H9 (cell line): ENCODE measurements at regions not wholly inside any gene's neighbourhood (a gene's known extent, or its start where the extent isn't known, plus 50 kb on each side); places are given as distances from the start of the nearest gene placed in this dataset.

Experiments used
- DNase-seq: peaks from one replicate; pipeline ENCODE4 v3.0.0-alpha.2; 2017
- H2AFZ ChIP-seq: one replicate; pipeline ENCODE4 v1.6.1; 2013; ENCODE audit warnings: mild to moderate bottlenecking, low read length, control low read depth, moderate library complexity
- H2AK5ac ChIP-seq: 2 replicates; pipeline ENCODE4 v1.6.1; 2013; ENCODE audit warnings: low read length, control low read depth, mixed read lengths; ENCODE audit not compliant: insufficient read length
- H2BK120ac ChIP-seq: one replicate; pipeline ENCODE4 v1.6.1; 2013; ENCODE audit warnings: low read depth, mild to moderate bottlenecking, low read length, control low read depth, inconsistent platforms; ENCODE audit not compliant: poor library complexity, severe bottlenecking
- H2BK12ac ChIP-seq: 2 replicates; pipeline ENCODE4 v1.6.1; 2013; ENCODE audit warnings: low read length, control low read depth, mixed read lengths, low read depth; ENCODE audit not compliant: insufficient read length
- H2BK15ac ChIP-seq: 2 replicates; pipeline ENCODE4 v1.6.1; 2013; ENCODE audit warnings: low read depth, low read length, control low read depth
- H2BK20ac ChIP-seq: one replicate; pipeline ENCODE4 v1.6.1; 2013; ENCODE audit warnings: low read depth, mild to moderate bottlenecking, low read length, control low read depth, inconsistent platforms; ENCODE audit not compliant: poor library complexity, severe bottlenecking
- H2BK5ac ChIP-seq: 2 replicates; pipeline ENCODE4 v1.6.1; 2013; ENCODE audit warnings: low read length, control low read depth, mixed read lengths; ENCODE audit not compliant: insufficient read length
- H3K14ac ChIP-seq: 2 replicates; pipeline ENCODE4 v1.6.1; 2013; ENCODE audit warnings: low read length, control low read depth; ENCODE audit not compliant: insufficient read depth
- H3K18ac ChIP-seq: 2 replicates; pipeline ENCODE4 v1.6.1; 2013; ENCODE audit warnings: low read depth, mild to moderate bottlenecking, mixed read lengths, low read length, control low read depth; ENCODE audit not compliant: insufficient read length
- H3K23ac ChIP-seq: 2 replicates; pipeline ENCODE4 v1.6.1; 2013; ENCODE audit warnings: low read length, control low read depth, mixed read lengths, low read depth; ENCODE audit not compliant: insufficient read length
- H3K23me2 ChIP-seq: 2 replicates; pipeline ENCODE4 v1.6.1; 2013; ENCODE audit warnings: low read depth, mild to moderate bottlenecking, mixed read lengths, low read length, control low read depth; ENCODE audit not compliant: insufficient read length, poor library complexity, severe bottlenecking
- H3K27ac ChIP-seq: 2 replicates; pipeline ENCODE4 v1.5.1; 2013; ENCODE audit warnings: low read length, control low read depth, mixed read lengths, low read depth; ENCODE audit not compliant: insufficient read length
- H3K27me3 ChIP-seq: 2 replicates; pipeline ENCODE4 v1.6.1; 2013; ENCODE audit warnings: low read length, control low read depth, inconsistent platforms; ENCODE audit not compliant: insufficient read depth
- H3K4ac ChIP-seq: 2 replicates; pipeline ENCODE4 v1.6.1; 2013; ENCODE audit warnings: low read depth, mild to moderate bottlenecking, control low read depth, inconsistent platforms, low read length, moderate library complexity
- H3K4me1 ChIP-seq: 2 replicates; pipeline ENCODE4 v1.6.1; 2013; ENCODE audit warnings: low read length, control low read depth, inconsistent platforms; ENCODE audit not compliant: insufficient read depth
- H3K4me2 ChIP-seq: 2 replicates; pipeline ENCODE4 v1.6.1; 2013; ENCODE audit warnings: low read length, control low read depth, mixed read lengths; ENCODE audit not compliant: insufficient read length, insufficient read depth
- H3K56ac ChIP-seq: 2 replicates; pipeline ENCODE4 v1.6.1; 2013; ENCODE audit warnings: low read depth, mild to moderate bottlenecking, mixed read lengths, low read length, control low read depth; ENCODE audit not compliant: insufficient read length
- H3K79me1 ChIP-seq: 2 replicates; pipeline ENCODE4 v1.6.1; 2013; ENCODE audit warnings: low read depth, mild to moderate bottlenecking, moderate library complexity, low read length, control low read depth, inconsistent platforms; ENCODE audit not compliant: insufficient read depth, poor library complexity, severe bottlenecking
- H3K79me2 ChIP-seq: 2 replicates; pipeline ENCODE4 v1.6.1; 2013; ENCODE audit warnings: low read length, control low read depth, inconsistent platforms; ENCODE audit not compliant: insufficient read depth
- H3K9ac ChIP-seq: 2 replicates; pipeline ENCODE4 v1.6.1; 2013; ENCODE audit warnings: low read length, control low read depth, mixed read lengths; ENCODE audit not compliant: insufficient read length; ENCODE audit errors: extremely low read depth
- H3K9me3 ChIP-seq: one replicate; pipeline ENCODE4 v1.6.1; 2013; ENCODE audit warnings: low read depth, low read length, inconsistent platforms; ENCODE audit not compliant: control insufficient read depth
- H3T11ph ChIP-seq: one replicate; pipeline ENCODE4 v1.6.1; 2013; ENCODE audit warnings: mild to moderate bottlenecking, low read length, control low read depth, inconsistent platforms
- H4K20me1 ChIP-seq: one replicate; pipeline ENCODE4 v1.6.1; 2013; ENCODE audit not compliant: control insufficient read depth, insufficient read length, insufficient read depth
- H4K5ac ChIP-seq: 2 replicates; pipeline ENCODE4 v1.6.1; 2013; ENCODE audit warnings: low read depth, mild to moderate bottlenecking, mixed read lengths, low read length, control low read depth; ENCODE audit not compliant: insufficient read length
- H4K8ac ChIP-seq: replicated peaks from 2 replicates; pipeline ENCODE4 v1.6.1; 2013; ENCODE audit warnings: low read length, control low read depth, mixed read lengths, low read depth; ENCODE audit not compliant: insufficient read length
- H4K91ac ChIP-seq: 2 replicates; pipeline ENCODE4 v1.6.1; 2013; ENCODE audit warnings: low read depth, mild to moderate bottlenecking, moderate library complexity, mixed read lengths, low read length, control low read depth; ENCODE audit not compliant: insufficient read length
- H3K27ac Mint-ChIP-seq, 3 experiments: 2 replicates in 2 of 3; 3 replicates in 1 of 3; pipeline ENCODE4 v1.8.0; 2020 to 2021; ENCODE audit warnings: mixed read lengths in 3 of 3, mild to moderate bottlenecking in 1 of 3, moderate library complexity in 1 of 3
- H3K27me3 Mint-ChIP-seq: 2 replicates; pipeline ENCODE4 v1.8.0; 2021; ENCODE audit warnings: low read depth, mild to moderate bottlenecking, moderate library complexity, mixed read lengths
- H3K36me3 Mint-ChIP-seq, 3 experiments: 2 replicates in 2 of 3; 3 replicates in 1 of 3; pipeline ENCODE4 v1.8.0; 2020 to 2021; ENCODE audit warnings: low read depth in 3 of 3, mixed read lengths in 3 of 3; ENCODE audit not compliant: insufficient read depth in 1 of 3
- H3K4me1 Mint-ChIP-seq, 2 experiments: 2 replicates each; pipeline ENCODE4 v1.8.0; 2020; ENCODE audit warnings: mixed read lengths in 2 of 2
- H3K4me3 Mint-ChIP-seq, 2 experiments: 2 replicates in 1 of 2; 3 replicates in 1 of 2; pipeline ENCODE4 v1.8.0; 2020 to 2021; ENCODE audit warnings: mild to moderate bottlenecking in 2 of 2, mixed read lengths in 2 of 2, moderate library complexity in 1 of 2
- H3K9me3 Mint-ChIP-seq, 2 experiments: 2 replicates in 1 of 2; 3 replicates in 1 of 2; pipeline ENCODE4 v1.8.0; 2020; ENCODE audit warnings: mild to moderate bottlenecking in 2 of 2, mixed read lengths in 2 of 2, moderate library complexity in 1 of 2
- CTCF ChIP-seq: fragments of 200-600 bp; sonication (generic); conservative IDR thresholded peaks from 3 replicates; pipeline ENCODE4 v1.8.0; 2021; ENCODE audit warnings: antibody characterized with exemption, mild to moderate bottlenecking
- WGBS: extraction: QIAGEN DNeasy Blood & Tissue Kit; methylation state at CpG from one replicate; pipeline ENCODE4 v1.1.7; 2013; ENCODE audit warnings: missing lambda C conversion rate, low lambda C conversion rate, mixed read lengths; ENCODE audit not compliant: insufficient read length; ENCODE audit errors: extremely low coverage; 5-methylcytosine and 5-hydroxymethylcytosine counted together

DNA sequence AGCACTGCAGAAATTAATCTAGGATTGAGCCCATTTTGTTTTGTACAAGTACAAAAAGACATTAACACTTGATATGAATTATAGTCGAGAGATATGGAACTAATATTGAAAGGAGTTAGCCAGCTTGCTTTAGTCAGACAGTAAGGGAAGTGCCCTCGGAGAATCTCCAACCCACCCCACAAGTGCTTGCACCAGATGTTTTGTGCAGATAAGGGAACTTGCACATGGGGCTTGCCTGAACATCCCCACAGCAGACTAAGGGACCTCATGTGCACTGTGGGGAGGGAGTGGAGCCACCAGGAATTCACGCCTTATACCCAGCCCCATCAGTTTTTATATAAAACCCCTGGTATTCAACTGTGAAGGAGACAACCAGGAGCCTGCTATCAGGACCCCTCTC, 122.3 kb downstream of the EFHB start:
- no peak for DNase-seq
- no peak overlapping the region for H2AK5ac ChIP-seq
- H4K8ac ChIP-seq: no peak overlapping the region
- H2BK20ac ChIP-seq: no peak overlapping the region
- H4K91ac ChIP-seq: no peak overlapping the region
- TF ChIP-seq CTCF: no peak
- H2BK5ac ChIP-seq: no peak overlapping the region
- H3K56ac ChIP-seq: no peak overlapping the region
- H3K9me3 Mint-ChIP-seq: no peaks in the 10 kb centered on the region
- H4K20me1 ChIP-seq: no peaks in the 10 kb centered on the region
- H4K5ac ChIP-seq: no peak overlapping the region
- H3K9me3 ChIP-seq: no peaks in the 10 kb centered on the region
- no peak overlapping the region for H2AFZ ChIP-seq
- no peak overlapping the region for H2BK15ac ChIP-seq
- no peak overlapping the region for H3K23ac ChIP-seq
- no peaks in the 10 kb centered on the region for H3K79me2 ChIP-seq
- no peak overlapping the region for H3K18ac ChIP-seq
- no peak overlapping the region for H3K27ac ChIP-seq
- no peaks in the 10 kb centered on the region for H3K27me3 Mint-ChIP-seq
- H3K4ac ChIP-seq: no peak overlapping the region
- no CpG with 5 or more reads among the region's 3 CpGs for WGBS
- H3K23me2 ChIP-seq: no peaks in the 10 kb centered on the region
- no peak overlapping the region for H3K9ac ChIP-seq
- no peak overlapping the region for H2BK12ac ChIP-seq
- H3K4me1 Mint-ChIP-seq: peaks cover 13 to 22% of the 10 kb centered on the region in 2 experiments
- H3K4me1 ChIP-seq: peaks cover 4% of the 10 kb centered on the region
- H2BK120ac ChIP-seq: no peak overlapping the region
- H3K27me3 ChIP-seq: no peaks in the 10 kb centered on the region
- H3K27ac Mint-ChIP-seq: peak overlapping the region in 1 of 3 experiments; percentile 90; a peak in 1 of 7 replicates
- H3K79me1 ChIP-seq: no peaks in the 10 kb centered on the region
- H3K14ac ChIP-seq: no peak overlapping the region
- H3K4me2 ChIP-seq: no peak overlapping the region
- no peak overlapping the region for H3K4me3 Mint-ChIP-seq
- no peak overlapping the region for H3T11ph ChIP-seq
- H3K36me3 Mint-ChIP-seq: no peaks in the 10 kb centered on the region
